HepG2 (cell line): ENCODE measurements at regions not wholly inside any gene's neighbourhood (a gene's known extent, or its start where the extent isn't known, plus 50 kb on each side); places are given as distances from the start of the nearest gene placed in this dataset.

Experiments used
- ATAC-seq: fragments of 200-7000 bp; cut with Tn5 transposase; 3 replicates; pipeline ENCODE4 v1.9.1; 2020; ENCODE audit warnings: mild to moderate bottlenecking, moderate library complexity
- BruUV-seq: library from RNA; stranded (reverse); fragments of 400-500 nt; replicated peaks from 2 replicates; lab custom pipeline; 2021; lab: Mats Ljungman, UMichigan
- CTCF ChIA-PET: fragments of 300-600 bp; formaldehyde crosslinking; extraction: SDS; loops from one replicate; lab custom pipeline; 2021; ENCODE audit warnings: low total read pairs, inconsistent platforms, low intra/inter-chr PET ratio; lab: Yijun Ruan, JAX
- POLR2A ChIA-PET: fragments of 350-600 bp; sonication (Branson Sonifier 250); formaldehyde crosslinking; loops from one replicate; lab custom pipeline; 2020; ENCODE audit warnings: antibody characterized with exemption, inconsistent platforms; lab: Yijun Ruan, JAX
- DNase-seq: peaks from one replicate; pipeline ENCODE4 v3.0.0-alpha.2; 2015; ENCODE audit warnings: low spot score
- FAIRE-seq: peaks from 3 replicates; lab custom pipeline; 2011; peaks lifted over from hg19 to GRCh38; lab: Jason Lieb, UNC
- H2AFZ ChIP-seq: one replicate; pipeline ENCODE4 v1.6.1; 2011; ENCODE audit warnings: low read length, inconsistent platforms
- H3K27ac ChIP-seq: fragments of 300-600 bp; 3 replicates; pipeline ENCODE4 v1.8.0; 2011; ENCODE audit warnings: mixed run types, mild to moderate bottlenecking, mixed read lengths, low read length, inconsistent platforms; ENCODE audit not compliant: insufficient read depth; ENCODE audit errors: extremely low read length
- H3K27me3 ChIP-seq, 2 experiments: fragments of 200-600 bp in 1 of 2; 2 replicates in 1 of 2; 3 replicates in 1 of 2; pipeline versions ENCODE4 v1.6.0 to v1.8.0; 2011; ENCODE audit warnings: low read length in 2 of 2, mild to moderate bottlenecking in 2 of 2, moderate library complexity in 2 of 2, inconsistent platforms in 1 of 2; ENCODE audit not compliant: insufficient read depth in 2 of 2, control insufficient read depth in 1 of 2
- H3K36me3 ChIP-seq, 2 experiments: fragments of 200-600 bp in 1 of 2; replicated peaks in 1 of 2; 2 replicates in 1 of 2; 3 replicates in 1 of 2; pipeline versions ENCODE4 v1.5.1 to v1.8.0; 2011; ENCODE audit warnings: low read length in 2 of 2, inconsistent platforms in 1 of 2; ENCODE audit not compliant: insufficient read depth in 2 of 2, control insufficient read depth in 1 of 2
- H3K4me1 ChIP-seq: 2 replicates; pipeline ENCODE4 v1.5.1; 2012; ENCODE audit warnings: low read length, inconsistent platforms; ENCODE audit not compliant: insufficient read depth
- H3K4me2 ChIP-seq: 2 replicates; pipeline ENCODE4 v1.6.0; 2011; ENCODE audit warnings: low read depth, low read length, inconsistent platforms
- H3K4me3 ChIP-seq, 3 experiments: fragments of 200-600 bp in 1 of 3; sonication (generic), shearing (Covaris generic) in 1 of 3; replicated peaks in 1 of 3; 2 replicates each; pipeline ENCODE4 v1.5.1; 2011 to 2016; ENCODE audit warnings: low read length in 3 of 3, inconsistent platforms in 2 of 3, low read depth in 2 of 3, mild to moderate bottlenecking in 2 of 3, control low read depth in 1 of 3, mixed read lengths in 1 of 3; ENCODE audit not compliant: insufficient read depth in 1 of 3
- H3K79me2 ChIP-seq: one replicate; pipeline ENCODE4 v1.6.1; 2011; ENCODE audit warnings: low read length, inconsistent platforms; ENCODE audit not compliant: insufficient read depth
- H3K9ac ChIP-seq: 2 replicates; pipeline ENCODE4 v1.6.0; 2011; ENCODE audit warnings: mild to moderate bottlenecking, low read depth, low read length, inconsistent platforms; ENCODE audit not compliant: insufficient read depth
- H3K9me3 ChIP-seq: 2 replicates; pipeline ENCODE4 v1.5.1; 2012; ENCODE audit warnings: mild to moderate bottlenecking, low read length
- H4K20me1 ChIP-seq: 2 replicates; pipeline ENCODE4 v1.6.0; 2011; ENCODE audit warnings: inconsistent platforms, mild to moderate bottlenecking, low read length, moderate library complexity; ENCODE audit not compliant: insufficient read depth
- KLF16 ChIP-seq, 2 experiments: sonication (generic) in 1 of 2; formaldehyde crosslinking in 1 of 2; IDR thresholded peaks; 2 replicates each; pipeline versions ENCODE4 v1.6.1 to v1.8.0; 2016 to 2023; ENCODE audit warnings: missing genetic modification reagents in 2 of 2, missing compliant biosample characterization in 1 of 2
- MIER2 ChIP-seq: IDR thresholded peaks from 2 replicates; pipeline ENCODE4 v1.6.1; 2016; ENCODE audit warnings: missing biosample characterization, missing genetic modification reagents
- MTA3 ChIP-seq: sonication (generic); formaldehyde crosslinking; IDR thresholded peaks from 2 replicates; pipeline ENCODE4 v1.4.0; 2020; ENCODE audit warnings: missing genetic modification reagents
- NFYC ChIP-seq: IDR thresholded peaks from 2 replicates; pipeline ENCODE4 v1.6.1; 2016; ENCODE audit warnings: missing genetic modification reagents, missing compliant biosample characterization
- PTBP1 ChIP-seq: fragments of 200-400 bp; formaldehyde crosslinking; IDR thresholded peaks from 2 replicates; pipeline ENCODE4 v1.6.1; 2018; ENCODE audit warnings: low read length, low read depth; ENCODE audit not compliant: poor library complexity, severe bottlenecking
- SATB2 ChIP-seq: sonication (generic); formaldehyde crosslinking; IDR thresholded peaks from 2 replicates; pipeline ENCODE4 v1.5.0; 2020; ENCODE audit warnings: missing genetic modification reagents
- SETDB1 ChIP-seq: sonication (generic); formaldehyde crosslinking; IDR thresholded peaks from 2 replicates; pipeline ENCODE4 v1.5.1; 2020; ENCODE audit warnings: missing genetic modification reagents, mild to moderate bottlenecking, borderline replicate concordance
- TRIM22 ChIP-seq: fragments of 450-650 bp; IDR thresholded peaks from 2 replicates; pipeline ENCODE4 v1.6.1; 2017
- ZFX ChIP-seq: sonication (generic); formaldehyde crosslinking; IDR thresholded peaks from 2 replicates; pipeline ENCODE4 v1.4.0; 2020; ENCODE audit warnings: mild to moderate bottlenecking, low read depth, missing genetic modification reagents, moderate library complexity
- ZNF136 ChIP-seq: sonication (generic); formaldehyde crosslinking; IDR thresholded peaks from 2 replicates; pipeline ENCODE4 v1.8.1; 2022; ENCODE audit warnings: low read depth, mild to moderate bottlenecking, moderate library complexity, missing genetic modification reagents
- ZNF496 ChIP-seq: sonication (generic); formaldehyde crosslinking; IDR thresholded peaks from 2 replicates; pipeline ENCODE4 v1.8.1; 2023; ENCODE audit warnings: mild to moderate bottlenecking, moderate library complexity, missing genetic modification reagents; ENCODE audit not compliant: insufficient replicate concordance
- WGBS: methylation state at CpG from one replicate; pipeline ENCODE4 v1.1.6; 2017; ENCODE audit warnings: low lambda C conversion rate; 5-methylcytosine and 5-hydroxymethylcytosine counted together
- in situ Hi-C: cut with HindIII; loops from 2 replicates; pipeline ENCODE4 v1.10.0; 2017; ENCODE audit warnings: low pct_unique_long_range_greater_than_20kb; ENCODE audit not compliant: extremely low pct_ligation_motif_present
- intact Hi-C: fragments of 100-400 bp; cut with micrococcal nuclease; formaldehyde crosslinking; loops from one replicate; pipeline ENCODE4 v1.10.0; 2022; ENCODE audit not compliant: unreplicated experiment

GRCh38 chr3:145943952-145944351 lies 217.0 kb downstream of the PLOD2 start:
- H3K27ac ChIP-seq = no peak overlapping the region
- no peak overlapping the region for H3K4me3 ChIP-seq
- no peak overlapping the region for H3K4me2 ChIP-seq
- no peaks in the 10 kb centered on the region; a peak in 1 of 5 replicates for H3K27me3 ChIP-seq
- no peak overlapping the region for H2AFZ ChIP-seq
- BruUV-seq = no TSS peak
- ATAC-seq (no peak), DNase-seq (no peak), FAIRE-seq (no peak)
- ChIA-PET POLR2A (no interaction called here), CTCF (no interaction called here)
- H3K9ac ChIP-seq = no peak overlapping the region
- H4K20me1 ChIP-seq = no peaks in the 10 kb centered on the region
- in situ Hi-C loops (no loop called here), intact Hi-C loops (no loop called here)
- H3K79me2 ChIP-seq = no peaks in the 10 kb centered on the region
- no peaks in the 10 kb centered on the region for H3K4me1 ChIP-seq
- H3K36me3 ChIP-seq = no peaks in the 10 kb centered on the region
- 0% methylated on average over 2 of the region's 2 CpGs for WGBS
- H3K9me3 ChIP-seq = no peaks in the 10 kb centered on the region
- TF ChIP-seq PTBP1 (no peak), SATB2 (no peak), MIER2 (CRISPR knock-in tag) (no peak), TRIM22 (no peak), ZFX (CRISPR knock-in tag) (no peak), ZNF496 (CRISPR knock-in tag) (no peak), SETDB1 (CRISPR knock-in tag) (no peak), NFYC (no peak), KLF16 (CRISPR knock-in tag; IDR thresholded peaks at IDR 0.05) (no peak), ZNF136 (no peak), MTA3 (CRISPR knock-in tag) (no peak)
